ENCODE measurements at regions not wholly inside any gene's neighbourhood (a gene's known extent, or its start where the extent isn't known, plus 50 kb on each side); places are given as distances from the start of the nearest gene placed in this dataset.

DNA sequence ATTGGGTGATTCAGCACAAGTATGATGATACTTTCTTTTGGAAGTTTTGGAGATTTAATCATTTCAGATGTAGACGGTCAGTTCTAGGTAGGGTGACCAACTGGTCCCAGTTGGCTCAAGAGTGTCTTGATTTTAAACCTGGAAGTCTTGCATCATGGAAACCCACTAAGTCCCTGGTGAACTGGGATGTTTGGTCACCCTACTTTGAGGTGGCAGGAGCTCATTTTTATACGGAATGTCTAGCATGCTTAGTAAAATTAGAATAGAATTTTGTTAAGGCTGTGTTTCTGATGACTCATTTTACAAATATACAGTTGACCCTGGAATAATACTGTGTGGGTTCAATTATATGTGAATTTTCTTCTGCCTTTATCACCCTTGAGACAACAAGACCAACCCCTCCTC is 61.5 kb upstream of the DOCK10 start:
- Histone ChIP-seq H3K79me2 (ENCODE audit: low read length) (no peaks in the 10 kb centered on the region), H4K20me1 (ENCODE audit: insufficient read depth, low read length) (no peaks in the 10 kb centered on the region), H3K4me1 (ENCODE audit: low read length) (no peaks in the 10 kb centered on the region), H3K9ac (ENCODE audit: low read length) (no peak overlapping the region), H3K36me3 (replicated peaks; ENCODE audit: low read depth, low read length) (no peaks in the 10 kb centered on the region), H2AFZ (ENCODE audit: low read depth, low read length) (no peak overlapping the region), H3K27ac (ENCODE audit: low read length) (no peak overlapping the region), H3K4me3 (ENCODE audit: low read length) (no peak overlapping the region), H3K27me3 (ENCODE audit: low read depth, low read length) (no peaks in the 10 kb centered on the region), H3K9me3 (ENCODE audit: insufficient read depth, low read length) (no peaks in the 10 kb centered on the region), H3K4me2 (ENCODE audit: low read length) (no peak overlapping the region)
- no peak for TF ChIP-seq EZH2phosphoT487 (IDR thresholded peaks at IDR 0.05; ENCODE audit: low read depth)
- TF ChIP-seq, protein P1, sequence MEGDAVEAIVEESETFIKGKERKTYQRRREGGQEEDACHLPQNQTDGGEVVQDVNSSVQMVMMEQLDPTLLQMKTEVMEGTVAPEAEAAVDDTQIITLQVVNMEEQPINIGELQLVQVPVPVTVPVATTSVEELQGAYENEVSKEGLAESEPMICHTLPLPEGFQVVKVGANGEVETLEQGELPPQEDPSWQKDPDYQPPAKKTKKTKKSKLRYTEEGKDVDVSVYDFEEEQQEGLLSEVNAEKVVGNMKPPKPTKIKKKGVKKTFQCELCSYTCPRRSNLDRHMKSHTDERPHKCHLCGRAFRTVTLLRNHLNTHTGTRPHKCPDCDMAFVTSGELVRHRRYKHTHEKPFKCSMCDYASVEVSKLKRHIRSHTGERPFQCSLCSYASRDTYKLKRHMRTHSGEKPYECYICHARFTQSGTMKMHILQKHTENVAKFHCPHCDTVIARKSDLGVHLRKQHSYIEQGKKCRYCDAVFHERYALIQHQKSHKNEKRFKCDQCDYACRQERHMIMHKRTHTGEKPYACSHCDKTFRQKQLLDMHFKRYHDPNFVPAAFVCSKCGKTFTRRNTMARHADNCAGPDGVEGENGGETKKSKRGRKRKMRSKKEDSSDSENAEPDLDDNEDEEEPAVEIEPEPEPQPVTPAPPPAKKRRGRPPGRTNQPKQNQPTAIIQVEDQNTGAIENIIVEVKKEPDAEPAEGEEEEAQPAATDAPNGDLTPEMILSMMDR (IDR thresholded peaks at IDR 0.05; ENCODE audit: low read depth, low read length) = no peak

DNA sequence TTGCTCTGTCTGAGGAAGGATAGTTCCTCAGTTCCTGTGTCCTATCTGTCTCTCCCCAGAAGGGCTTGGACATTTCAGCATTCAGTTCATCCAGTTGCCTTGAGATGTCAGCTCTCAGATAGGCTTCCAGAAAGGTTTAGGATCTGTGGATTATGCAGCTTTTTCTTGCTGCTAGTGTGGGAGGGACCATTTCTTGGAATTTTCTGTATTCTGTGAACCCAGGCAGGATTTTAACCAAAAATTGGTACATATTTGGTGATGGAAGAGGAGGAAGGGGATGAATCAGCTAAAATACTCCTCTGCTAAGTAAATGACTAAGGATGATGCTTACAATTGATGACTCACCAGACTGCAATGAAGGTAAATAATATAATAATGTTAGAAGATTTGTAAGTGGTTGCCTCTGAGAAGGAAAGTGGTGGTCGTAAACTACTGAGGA is 58.6 kb upstream of the DOCK10 start:
- TF ChIP-seq, protein P1 (IDR thresholded peaks at IDR 0.05; ENCODE audit: low read depth, low read length) = no peak
- TF ChIP-seq EZH2phosphoT487 (IDR thresholded peaks at IDR 0.05; ENCODE audit: low read depth) = no peak
- H3K27ac ChIP-seq (ENCODE audit: low read length) = no peak overlapping the region
- no peaks in the 10 kb centered on the region for H3K36me3 ChIP-seq (replicated peaks; ENCODE audit: low read depth, low read length)
- no peak overlapping the region for H3K9ac ChIP-seq (ENCODE audit: low read length)
- H3K9me3 ChIP-seq (ENCODE audit: insufficient read depth, low read length) = no peaks in the 10 kb centered on the region
- H2AFZ ChIP-seq (ENCODE audit: low read depth, low read length) = no peak overlapping the region
- no peaks in the 10 kb centered on the region for H3K79me2 ChIP-seq (ENCODE audit: low read length)
- no peaks in the 10 kb centered on the region for H3K4me1 ChIP-seq (ENCODE audit: low read length)
- H4K20me1 ChIP-seq (ENCODE audit: insufficient read depth, low read length) = no peaks in the 10 kb centered on the region
- H3K4me3 ChIP-seq (ENCODE audit: low read length) = no peak overlapping the region
- no peaks in the 10 kb centered on the region for H3K27me3 ChIP-seq (ENCODE audit: low read depth, low read length)
- no peak overlapping the region for H3K4me2 ChIP-seq (ENCODE audit: low read length)

DNA sequence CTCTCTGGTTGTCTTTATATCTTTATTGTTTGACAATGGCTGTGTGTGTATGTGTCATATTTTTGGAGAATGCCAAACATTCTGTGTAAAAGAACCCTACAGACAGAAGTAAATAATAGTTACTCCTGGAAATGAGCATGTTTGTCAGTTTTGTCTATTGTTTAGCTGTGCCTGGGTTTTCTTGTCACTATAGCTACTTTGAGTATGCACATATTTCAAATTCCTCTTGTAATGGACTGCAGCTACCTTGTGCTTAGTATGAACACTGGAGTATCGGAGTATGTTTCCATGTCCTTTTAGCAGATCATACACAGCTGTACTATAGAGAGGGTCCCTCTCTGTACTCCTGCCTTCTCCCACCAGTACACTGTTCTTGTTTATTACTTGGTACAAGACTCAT is 58.0 kb upstream of the DOCK10 start:
- H3K79me2 ChIP-seq (ENCODE audit: low read length) = no peaks in the 10 kb centered on the region
- H4K20me1 ChIP-seq (ENCODE audit: insufficient read depth, low read length) = no peaks in the 10 kb centered on the region
- H2AFZ ChIP-seq (ENCODE audit: low read depth, low read length) = no peak overlapping the region
- H3K4me2 ChIP-seq (ENCODE audit: low read length) = no peak overlapping the region
- no peak overlapping the region for H3K9ac ChIP-seq (ENCODE audit: low read length)
- no peaks in the 10 kb centered on the region for H3K9me3 ChIP-seq (ENCODE audit: insufficient read depth, low read length)
- no peaks in the 10 kb centered on the region for H3K4me1 ChIP-seq (ENCODE audit: low read length)
- H3K27ac ChIP-seq (ENCODE audit: low read length) = no peak overlapping the region
- no peaks in the 10 kb centered on the region for H3K27me3 ChIP-seq (ENCODE audit: low read depth, low read length)
- no peak for TF ChIP-seq EZH2phosphoT487 (IDR thresholded peaks at IDR 0.05; ENCODE audit: low read depth)
- TF ChIP-seq, protein P1 (IDR thresholded peaks at IDR 0.05; ENCODE audit: low read depth, low read length) = no peak
- no peak overlapping the region for H3K4me3 ChIP-seq (ENCODE audit: low read length)
- H3K36me3 ChIP-seq (replicated peaks; ENCODE audit: low read depth, low read length) = no peaks in the 10 kb centered on the region

DNA sequence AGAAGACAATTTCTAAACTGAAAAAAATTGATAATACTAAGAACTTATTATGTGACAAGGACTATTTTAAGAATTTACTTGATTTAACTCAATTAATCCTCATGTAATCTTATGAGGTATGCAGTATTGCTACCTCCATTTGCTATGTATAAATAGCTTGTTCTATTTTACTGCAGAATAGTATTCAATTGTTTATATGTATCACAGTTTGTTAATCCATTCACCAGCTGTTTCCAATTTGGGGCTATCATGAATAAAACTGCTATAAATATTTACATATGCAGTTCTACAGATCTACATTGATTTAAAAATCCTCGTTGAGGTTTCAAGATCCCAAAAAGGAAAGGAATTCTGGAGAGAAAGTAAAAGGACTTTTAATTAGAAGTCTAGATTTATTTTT is 54.8 kb upstream of the DOCK10 start:
- H3K4me2 ChIP-seq (ENCODE audit: low read length) = no peak overlapping the region
- no peaks in the 10 kb centered on the region for H3K4me1 ChIP-seq (ENCODE audit: low read length)
- no peak overlapping the region for H3K4me3 ChIP-seq (ENCODE audit: low read length)
- H3K9ac ChIP-seq (ENCODE audit: low read length) = no peak overlapping the region
- no peaks in the 10 kb centered on the region for H4K20me1 ChIP-seq (ENCODE audit: insufficient read depth, low read length)
- no peaks in the 10 kb centered on the region for H3K27me3 ChIP-seq (ENCODE audit: low read depth, low read length)
- no peak overlapping the region for H2AFZ ChIP-seq (ENCODE audit: low read depth, low read length)
- H3K79me2 ChIP-seq (ENCODE audit: low read length) = no peaks in the 10 kb centered on the region
- H3K27ac ChIP-seq (ENCODE audit: low read length) = no peak overlapping the region
- H3K36me3 ChIP-seq (replicated peaks; ENCODE audit: low read depth, low read length) = no peaks in the 10 kb centered on the region
- TF ChIP-seq EZH2phosphoT487 (IDR thresholded peaks at IDR 0.05; ENCODE audit: low read depth) = no peak
- TF ChIP-seq, protein P1 (IDR thresholded peaks at IDR 0.05; ENCODE audit: low read depth, low read length) = no peak
- H3K9me3 ChIP-seq (ENCODE audit: insufficient read depth, low read length) = no peaks in the 10 kb centered on the region

Data from OCI-LY3 (cell line).